K562 (cell line): ENCODE measurements at regions not wholly inside any gene's neighbourhood (a gene's known extent, or its start where the extent isn't known, plus 50 kb on each side); places are given as distances from the start of the nearest gene placed in this dataset.

Experiments
- ATAC-seq: fragments of 200-7000 bp; cut with Tn5 transposase; 3 replicates; pipeline ENCODE4 v1.9.1; 2020; ENCODE audit warnings: moderate library complexity
- BruUV-seq: library from RNA; stranded (reverse); fragments of 400-500 nt; replicated peaks from 2 replicates; lab custom pipeline; 2021; lab: Mats Ljungman, UMichigan
- CTCF ChIA-PET: fragments of 300-600 bp; formaldehyde crosslinking; extraction: SDS; loops from one replicate; lab custom pipeline; 2021; ENCODE audit warnings: low intra/inter-chr PET ratio; lab: Yijun Ruan, JAX
- POLR2A ChIA-PET: fragments of 300-600, 350-650 bp; sonication (Branson Sonifier 250); formaldehyde crosslinking; extraction: SDS; loops from one replicate; lab custom pipeline; 2021; ENCODE audit warnings: antibody characterized with exemption, inconsistent platforms; lab: Yijun Ruan, JAX
- DNase-seq, 4 experiments: peaks; one replicate each; pipeline versions ENCODE4 v3.0.0 to v3.0.0-alpha.2; 2011 to 2018; ENCODE audit warnings: low spot score in 3 of 4, mixed read lengths in 3 of 4; ENCODE audit errors: extremely low read depth in 1 of 4
- FAIRE-seq: peaks from 2 replicates; lab custom pipeline; 2011; peaks lifted over from hg19 to GRCh38; lab: Jason Lieb, UNC
- H2AFZ ChIP-seq: 2 replicates; pipeline ENCODE4 v1.6.0; 2011; ENCODE audit warnings: low read depth, low read length, control low read depth, inconsistent platforms
- H3K27ac ChIP-seq: fragments of 200-600 bp; 3 replicates; pipeline ENCODE4 v1.8.0; 2011; ENCODE audit warnings: low read depth, mild to moderate bottlenecking, control low read depth, inconsistent platforms, low read length, moderate library complexity, mixed read lengths; ENCODE audit errors: extremely low read depth
- H3K27me3 ChIP-seq, 2 experiments: fragments of 300-600 bp in 1 of 2; 2 replicates in 1 of 2; 3 replicates in 1 of 2; pipeline versions ENCODE4 v1.6.0 to v1.8.0; 2011; ENCODE audit warnings: inconsistent platforms in 2 of 2, low read length in 2 of 2, mild to moderate bottlenecking in 1 of 2, mixed read lengths in 1 of 2, moderate library complexity in 1 of 2; ENCODE audit not compliant: control insufficient read depth in 2 of 2, insufficient read depth in 2 of 2
- H3K36me3 ChIP-seq: fragments of 300-600 bp; 3 replicates; pipeline ENCODE4 v1.8.0; 2011; ENCODE audit warnings: mild to moderate bottlenecking, low read length, inconsistent platforms; ENCODE audit not compliant: control insufficient read depth, insufficient read depth
- H3K4me1 ChIP-seq, 2 experiments: fragments of 200-600 bp in 1 of 2; replicated peaks in 1 of 2; 2 replicates in 1 of 2; 3 replicates in 1 of 2; pipeline versions ENCODE4 v1.5.1 to v1.8.0; 2011; ENCODE audit warnings: inconsistent platforms in 2 of 2, low read length in 2 of 2, mild to moderate bottlenecking in 1 of 2, mixed read lengths in 1 of 2, moderate library complexity in 1 of 2; ENCODE audit not compliant: control insufficient read depth in 2 of 2, insufficient read depth in 2 of 2
- H3K4me2 ChIP-seq: 2 replicates; pipeline ENCODE4 v1.6.1; 2011; ENCODE audit warnings: low read length, control low read depth, inconsistent platforms, mixed read lengths; ENCODE audit not compliant: insufficient read depth
- H3K4me3 ChIP-seq: fragments of 200-600 bp; sonication (generic), shearing (Covaris generic); 2 replicates; pipeline ENCODE4 v1.5.1; 2016; ENCODE audit warnings: control low read depth, inconsistent platforms
- H3K79me2 ChIP-seq: fragments of 200-600 bp; 3 replicates; pipeline ENCODE4 v1.8.0; 2011; ENCODE audit warnings: low read length, inconsistent platforms; ENCODE audit not compliant: control insufficient read depth, insufficient read depth
- H3K9ac ChIP-seq, 2 experiments: 2 replicates each; pipeline versions ENCODE4 v1.6.0 to v1.6.1; 2011; ENCODE audit warnings: low read depth in 2 of 2, low read length in 2 of 2, control low read depth in 1 of 2, inconsistent platforms in 1 of 2, mild to moderate bottlenecking in 1 of 2, mixed read lengths in 1 of 2; ENCODE audit not compliant: insufficient read depth in 1 of 2
- H3K9me1 ChIP-seq: one replicate; pipeline ENCODE4 v1.6.0; 2011; ENCODE audit warnings: inconsistent platforms, mild to moderate bottlenecking, low read length, moderate library complexity; ENCODE audit not compliant: control insufficient read depth, insufficient read depth
- H3K9me3 ChIP-seq: replicated peaks from 2 replicates; pipeline ENCODE4 v1.5.1; 2011; ENCODE audit warnings: low read depth, low read length, inconsistent platforms; ENCODE audit not compliant: control insufficient read depth, insufficient read depth
- H4K20me1 ChIP-seq: replicated peaks from 2 replicates; pipeline ENCODE4 v1.6.1; 2011; ENCODE audit warnings: low read length, inconsistent platforms, mixed read lengths; ENCODE audit not compliant: control insufficient read depth, insufficient read depth
- BHLHE40 ChIP-seq: IDR thresholded peaks from 2 replicates; pipeline ENCODE4 v1.6.1; 2011; ENCODE audit warnings: low read length, improper control_type of control experiment
- CBX1 ChIP-seq: sonication (generic); IDR thresholded peaks from 2 replicates; pipeline ENCODE4 v1.6.1; 2016; ENCODE audit warnings: antibody characterized with exemption, low read depth, mild to moderate bottlenecking
- CGGBP1 ChIP-seq: fragments of 250-450 bp; sonication (Bioruptor Pico); IDR thresholded peaks from 2 replicates; pipeline ENCODE4 v1.9.0; 2021; ENCODE audit warnings: mild to moderate bottlenecking
- FIP1L1 ChIP-seq: fragments of 200-400 bp; formaldehyde crosslinking; IDR thresholded peaks from 2 replicates; pipeline ENCODE4 v1.6.1; 2018; ENCODE audit warnings: mild to moderate bottlenecking, low read depth, low read length; ENCODE audit not compliant: poor library complexity, severe bottlenecking
- HDAC8 ChIP-seq: fragments of 450-650 bp; IDR thresholded peaks from 2 replicates; pipeline ENCODE4 v1.6.1; 2016; ENCODE audit warnings: mild to moderate bottlenecking, missing genetic modification characterization, moderate library complexity, missing compliant biosample characterization
- MECOM ChIP-seq: fragments of 250-450 bp; sonication (Bioruptor Pico); IDR thresholded peaks from 2 replicates; pipeline ENCODE4 v1.8.0; 2022; ENCODE audit warnings: inconsistent platforms
- NCOA4 ChIP-seq: fragments of 450-650 bp; IDR thresholded peaks from 2 replicates; pipeline ENCODE4 v1.6.1; 2018; ENCODE audit warnings: mild to moderate bottlenecking; ENCODE audit not compliant: partially characterized antibody
- NFATC3 ChIP-seq: fragments of 450-650 bp; IDR thresholded peaks from 2 replicates; pipeline ENCODE4 v1.6.1; 2017; ENCODE audit warnings: mild to moderate bottlenecking
- PHB2 ChIP-seq: fragments of 450-650 bp; IDR thresholded peaks from 2 replicates; pipeline ENCODE4 v1.6.1; 2017; ENCODE audit warnings: low read depth
- PTRF ChIP-seq: fragments of 450-650 bp; IDR thresholded peaks from 2 replicates; pipeline ENCODE4 v1.6.1; 2016; ENCODE audit warnings: mild to moderate bottlenecking, missing genetic modification characterization, missing compliant biosample characterization
- STAT5B ChIP-seq: fragments of 250-450 bp; sonication (Bioruptor Pico); IDR thresholded peaks from 2 replicates; pipeline ENCODE4 v1.8.0; 2021; ENCODE audit warnings: mild to moderate bottlenecking, inconsistent platforms
- THAP12 ChIP-seq: fragments of 250-450 bp; sonication (Bioruptor Pico); IDR thresholded peaks from 2 replicates; pipeline ENCODE4 v1.9.0; 2021; ENCODE audit warnings: mild to moderate bottlenecking, inconsistent platforms
- ZBTB1 ChIP-seq: sonication (generic); formaldehyde crosslinking; IDR thresholded peaks from 2 replicates; pipeline ENCODE4 v1.8.1; 2023; ENCODE audit warnings: missing genetic modification reagents, low read depth, mild to moderate bottlenecking, borderline replicate concordance
- WGBS: fragments of 100-300 bp; shearing (Covaris generic); methylation state at CpG from one replicate; pipeline ENCODE4 v1.1.6; 2016; ENCODE audit warnings: low coverage, mixed read lengths; ENCODE audit not compliant: insufficient coverage; ENCODE audit errors: missing lambda C conversion rate; 5-methylcytosine and 5-hydroxymethylcytosine counted together
- in situ Hi-C: fragments of 300-500 bp; cut with MboI; formaldehyde crosslinking; loops from 4 replicates; pipeline ENCODE4 v1.15.0; 2018; ENCODE audit warnings: inconsistent platforms, mixed read lengths
- intact Hi-C: fragments of 100-400 bp; cut with micrococcal nuclease; formaldehyde crosslinking; loops from 2 replicates; pipeline ENCODE4 v1.14.2; 2022
- TF ChIP-seq, protein P1 (sequence below): sonication (generic); formaldehyde crosslinking; IDR thresholded peaks from 2 replicates; pipeline ENCODE4 v1.8.1; 2022; ENCODE audit warnings: missing genetic modification reagents
- TF ChIP-seq, protein P2 (sequence below): fragments of 250-450 bp; sonication (Bioruptor Pico); IDR thresholded peaks from 2 replicates; pipeline ENCODE4 v1.4.0; 2020; ENCODE audit warnings: mild to moderate bottlenecking, moderate library complexity, borderline replicate concordance

- TF ChIP-seq, protein P1, sequence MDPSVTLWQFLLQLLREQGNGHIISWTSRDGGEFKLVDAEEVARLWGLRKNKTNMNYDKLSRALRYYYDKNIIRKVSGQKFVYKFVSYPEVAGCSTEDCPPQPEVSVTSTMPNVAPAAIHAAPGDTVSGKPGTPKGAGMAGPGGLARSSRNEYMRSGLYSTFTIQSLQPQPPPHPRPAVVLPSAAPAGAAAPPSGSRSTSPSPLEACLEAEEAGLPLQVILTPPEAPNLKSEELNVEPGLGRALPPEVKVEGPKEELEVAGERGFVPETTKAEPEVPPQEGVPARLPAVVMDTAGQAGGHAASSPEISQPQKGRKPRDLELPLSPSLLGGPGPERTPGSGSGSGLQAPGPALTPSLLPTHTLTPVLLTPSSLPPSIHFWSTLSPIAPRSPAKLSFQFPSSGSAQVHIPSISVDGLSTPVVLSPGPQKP: no peak
- TF ChIP-seq ZBTB1 (CRISPR knock-in tag) (no peak), CBX1 (no peak), HDAC8 (tag) (no peak), PTRF (tag) (no peak), CGGBP1 (CRISPR knock-in tag) (no peak), BHLHE40 (no peak)
Measured at GRCh38 chr10:8297959-8298358, 243.5 kb downstream of the GATA3 start (continued).

GRCh38 chr10:8298896-8299570, 244.5 kb downstream of the GATA3 start:
- no peaks in the 10 kb centered on the region for H4K20me1 ChIP-seq
- TF ChIP-seq MECOM: no peak
- TF ChIP-seq STAT5B (CRISPR knock-in tag): no peak
- no peak for TF ChIP-seq THAP12
- TF ChIP-seq PHB2: no peak
- TF ChIP-seq FIP1L1: no peak
- TF ChIP-seq, protein P2, sequence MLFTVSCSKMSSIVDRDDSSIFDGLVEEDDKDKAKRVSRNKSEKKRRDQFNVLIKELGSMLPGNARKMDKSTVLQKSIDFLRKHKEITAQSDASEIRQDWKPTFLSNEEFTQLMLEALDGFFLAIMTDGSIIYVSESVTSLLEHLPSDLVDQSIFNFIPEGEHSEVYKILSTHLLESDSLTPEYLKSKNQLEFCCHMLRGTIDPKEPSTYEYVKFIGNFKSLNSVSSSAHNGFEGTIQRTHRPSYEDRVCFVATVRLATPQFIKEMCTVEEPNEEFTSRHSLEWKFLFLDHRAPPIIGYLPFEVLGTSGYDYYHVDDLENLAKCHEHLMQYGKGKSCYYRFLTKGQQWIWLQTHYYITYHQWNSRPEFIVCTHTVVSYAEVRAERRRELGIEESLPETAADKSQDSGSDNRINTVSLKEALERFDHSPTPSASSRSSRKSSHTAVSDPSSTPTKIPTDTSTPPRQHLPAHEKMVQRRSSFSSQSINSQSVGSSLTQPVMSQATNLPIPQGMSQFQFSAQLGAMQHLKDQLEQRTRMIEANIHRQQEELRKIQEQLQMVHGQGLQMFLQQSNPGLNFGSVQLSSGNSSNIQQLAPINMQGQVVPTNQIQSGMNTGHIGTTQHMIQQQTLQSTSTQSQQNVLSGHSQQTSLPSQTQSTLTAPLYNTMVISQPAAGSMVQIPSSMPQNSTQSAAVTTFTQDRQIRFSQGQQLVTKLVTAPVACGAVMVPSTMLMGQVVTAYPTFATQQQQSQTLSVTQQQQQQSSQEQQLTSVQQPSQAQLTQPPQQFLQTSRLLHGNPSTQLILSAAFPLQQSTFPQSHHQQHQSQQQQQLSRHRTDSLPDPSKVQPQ (CRISPR knock-in tag): no peak
- no peak for TF ChIP-seq NFATC3
- TF ChIP-seq NCOA4: no peak
- H3K9me3 ChIP-seq: no peaks in the 10 kb centered on the region
- no peak overlapping the region for H3K4me3 ChIP-seq
- H3K27ac ChIP-seq: no peak overlapping the region
- BruUV-seq: no TSS peak
- ChIA-PET CTCF (no interaction called here), POLR2A (no interaction called here)
- no peak for DNase-seq
- no peaks in the 10 kb centered on the region for H3K9me1 ChIP-seq
- H3K27me3 ChIP-seq: peaks cover 5 to 19% of the 10 kb centered on the region in 2 experiments; a peak in 3 of 5 replicates
- no peaks in the 10 kb centered on the region for H3K79me2 ChIP-seq
- intact Hi-C loops: no loop called here
- no peaks in the 10 kb centered on the region for H3K36me3 ChIP-seq
- in situ Hi-C loops: loop anchor here (10.0 kb wide), 1 partner anchor 94 kb away; no protein-coding TSS in a partner anchor
- no peak overlapping the region for H3K4me2 ChIP-seq
- no peak for ATAC-seq
- H2AFZ ChIP-seq: no peak overlapping the region
- WGBS: under 1% methylated on average over 16 of the region's 16 CpGs
- no peaks in the 10 kb centered on the region for H3K4me1 ChIP-seq
- no peak overlapping the region for H3K9ac ChIP-seq
- FAIRE-seq: no peak
